HL-60 (cell line): ENCODE measurements at regions not wholly inside any gene's neighbourhood (a gene's known extent, or its start where the extent isn't known, plus 50 kb on each side); places are given as distances from the start of the nearest gene placed in this dataset.

Experiments
- GABPA ChIP-seq: IDR thresholded peaks from 2 replicates; pipeline ENCODE4 v1.6.1; 2012; ENCODE audit warnings: low read depth
- POLR2AphosphoS5 ChIP-seq: IDR thresholded peaks from 2 replicates; pipeline ENCODE4 v1.6.1; 2012; ENCODE audit warnings: low read depth
- SPI1 ChIP-seq: IDR thresholded peaks from 2 replicates; pipeline ENCODE4 v1.6.1; 2012; ENCODE audit warnings: low read depth, mild to moderate bottlenecking, borderline replicate concordance
- TF ChIP-seq, protein P1 (sequence below): IDR thresholded peaks from one replicate; pipeline ENCODE4 v1.5.1; 2011; ENCODE audit warnings: low read length, control low read depth, inconsistent platforms; ENCODE audit not compliant: insufficient read depth
- TF ChIP-seq, protein P2 (sequence below): IDR thresholded peaks from 2 replicates; pipeline ENCODE4 v1.6.1; 2012; ENCODE audit warnings: low read depth; ENCODE audit not compliant: insufficient replicate concordance

DNA sequence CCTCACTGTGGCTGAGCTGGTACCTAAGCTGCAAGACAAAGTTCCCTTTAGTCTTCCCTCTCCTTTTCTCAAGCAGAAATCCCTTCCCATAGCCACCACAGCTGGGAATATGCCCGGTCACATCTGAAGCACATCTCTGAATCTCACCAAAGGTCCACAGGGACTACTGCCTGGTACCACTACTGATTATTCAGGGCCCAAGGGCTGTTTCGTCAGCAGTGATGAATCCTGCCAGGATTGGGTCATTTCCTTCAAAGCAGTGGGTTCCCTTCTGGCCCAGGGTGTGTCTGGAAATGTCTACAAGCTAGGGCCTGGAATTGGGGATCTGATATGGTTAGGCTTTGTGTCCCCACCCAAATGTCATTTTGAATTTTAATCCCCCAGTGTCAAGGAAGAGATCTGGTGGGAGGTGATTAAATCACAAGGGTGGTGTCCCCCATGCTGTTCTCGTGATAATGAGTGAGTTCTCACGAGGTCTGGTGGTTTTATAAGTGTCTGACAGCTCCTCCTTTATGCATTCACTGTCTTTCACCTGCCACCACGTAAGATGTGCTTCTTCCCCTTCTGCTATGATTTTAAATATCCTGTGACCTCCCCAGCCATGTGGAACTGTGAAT is 83.2 kb upstream of the FST start:
- TF ChIP-seq GABPA (no peak), POLR2AphosphoS5 (no peak), SPI1 (no peak)
- TF ChIP-seq, protein P1, sequence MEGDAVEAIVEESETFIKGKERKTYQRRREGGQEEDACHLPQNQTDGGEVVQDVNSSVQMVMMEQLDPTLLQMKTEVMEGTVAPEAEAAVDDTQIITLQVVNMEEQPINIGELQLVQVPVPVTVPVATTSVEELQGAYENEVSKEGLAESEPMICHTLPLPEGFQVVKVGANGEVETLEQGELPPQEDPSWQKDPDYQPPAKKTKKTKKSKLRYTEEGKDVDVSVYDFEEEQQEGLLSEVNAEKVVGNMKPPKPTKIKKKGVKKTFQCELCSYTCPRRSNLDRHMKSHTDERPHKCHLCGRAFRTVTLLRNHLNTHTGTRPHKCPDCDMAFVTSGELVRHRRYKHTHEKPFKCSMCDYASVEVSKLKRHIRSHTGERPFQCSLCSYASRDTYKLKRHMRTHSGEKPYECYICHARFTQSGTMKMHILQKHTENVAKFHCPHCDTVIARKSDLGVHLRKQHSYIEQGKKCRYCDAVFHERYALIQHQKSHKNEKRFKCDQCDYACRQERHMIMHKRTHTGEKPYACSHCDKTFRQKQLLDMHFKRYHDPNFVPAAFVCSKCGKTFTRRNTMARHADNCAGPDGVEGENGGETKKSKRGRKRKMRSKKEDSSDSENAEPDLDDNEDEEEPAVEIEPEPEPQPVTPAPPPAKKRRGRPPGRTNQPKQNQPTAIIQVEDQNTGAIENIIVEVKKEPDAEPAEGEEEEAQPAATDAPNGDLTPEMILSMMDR, result no peak
- TF ChIP-seq, protein P2, sequence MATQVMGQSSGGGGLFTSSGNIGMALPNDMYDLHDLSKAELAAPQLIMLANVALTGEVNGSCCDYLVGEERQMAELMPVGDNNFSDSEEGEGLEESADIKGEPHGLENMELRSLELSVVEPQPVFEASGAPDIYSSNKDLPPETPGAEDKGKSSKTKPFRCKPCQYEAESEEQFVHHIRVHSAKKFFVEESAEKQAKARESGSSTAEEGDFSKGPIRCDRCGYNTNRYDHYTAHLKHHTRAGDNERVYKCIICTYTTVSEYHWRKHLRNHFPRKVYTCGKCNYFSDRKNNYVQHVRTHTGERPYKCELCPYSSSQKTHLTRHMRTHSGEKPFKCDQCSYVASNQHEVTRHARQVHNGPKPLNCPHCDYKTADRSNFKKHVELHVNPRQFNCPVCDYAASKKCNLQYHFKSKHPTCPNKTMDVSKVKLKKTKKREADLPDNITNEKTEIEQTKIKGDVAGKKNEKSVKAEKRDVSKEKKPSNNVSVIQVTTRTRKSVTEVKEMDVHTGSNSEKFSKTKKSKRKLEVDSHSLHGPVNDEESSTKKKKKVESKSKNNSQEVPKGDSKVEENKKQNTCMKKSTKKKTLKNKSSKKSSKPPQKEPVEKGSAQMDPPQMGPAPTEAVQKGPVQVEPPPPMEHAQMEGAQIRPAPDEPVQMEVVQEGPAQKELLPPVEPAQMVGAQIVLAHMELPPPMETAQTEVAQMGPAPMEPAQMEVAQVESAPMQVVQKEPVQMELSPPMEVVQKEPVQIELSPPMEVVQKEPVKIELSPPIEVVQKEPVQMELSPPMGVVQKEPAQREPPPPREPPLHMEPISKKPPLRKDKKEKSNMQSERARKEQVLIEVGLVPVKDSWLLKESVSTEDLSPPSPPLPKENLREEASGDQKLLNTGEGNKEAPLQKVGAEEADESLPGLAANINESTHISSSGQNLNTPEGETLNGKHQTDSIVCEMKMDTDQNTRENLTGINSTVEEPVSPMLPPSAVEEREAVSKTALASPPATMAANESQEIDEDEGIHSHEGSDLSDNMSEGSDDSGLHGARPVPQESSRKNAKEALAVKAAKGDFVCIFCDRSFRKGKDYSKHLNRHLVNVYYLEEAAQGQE, result no peak
